HCT116 (cell line): ENCODE measurements at regions not wholly inside any gene's neighbourhood (a gene's known extent, or its start where the extent isn't known, plus 50 kb on each side); places are given as distances from the start of the nearest gene placed in this dataset.

Source experiments
- SIN3A ChIP-seq: IDR thresholded peaks from 2 replicates; pipeline ENCODE4 v1.6.1; 2012; ENCODE audit warnings: low read depth
- TF ChIP-seq, protein P1 (sequence below): IDR thresholded peaks from 2 replicates; pipeline ENCODE4 v1.6.1; 2012; ENCODE audit warnings: low read depth
- TF ChIP-seq, protein P2 (sequence below), 3 experiments: fragments of 200-600 bp in 1 of 3; sonication (generic) in 1 of 3; IDR thresholded peaks in 2 of 3; conservative IDR thresholded peaks in 1 of 3; 2 replicates each; pipeline ENCODE4 v1.5.1; 2012 to 2017; ENCODE audit warnings: low read depth in 2 of 3, low read length in 2 of 3, antibody characterized with exemption in 1 of 3, borderline replicate concordance in 1 of 3, control low read depth in 1 of 3, mild to moderate bottlenecking in 1 of 3, mixed read lengths in 1 of 3, mixed run types in 1 of 3, moderate library complexity in 1 of 3; ENCODE audit not compliant: insufficient read depth in 1 of 3

DNA sequence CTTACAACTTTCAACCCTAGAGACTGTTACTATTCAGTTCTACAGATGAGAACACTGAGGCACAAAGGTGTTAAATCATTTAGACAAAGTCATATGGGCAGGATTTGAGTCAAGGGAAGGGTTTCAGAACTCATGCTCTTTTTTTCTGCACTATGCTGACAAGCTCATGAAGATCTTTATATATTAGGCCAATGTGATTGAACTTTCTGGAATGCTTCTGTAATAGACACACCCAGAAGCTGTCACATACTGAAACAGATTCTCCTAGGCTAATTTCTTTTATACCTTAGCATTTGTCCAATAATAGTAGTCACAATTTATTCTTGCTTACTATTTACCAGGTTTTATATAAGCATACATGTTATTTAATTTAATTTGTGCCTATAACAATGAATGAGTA, 164.0 kb downstream of the ALG10B start:
- TF ChIP-seq, protein P1, sequence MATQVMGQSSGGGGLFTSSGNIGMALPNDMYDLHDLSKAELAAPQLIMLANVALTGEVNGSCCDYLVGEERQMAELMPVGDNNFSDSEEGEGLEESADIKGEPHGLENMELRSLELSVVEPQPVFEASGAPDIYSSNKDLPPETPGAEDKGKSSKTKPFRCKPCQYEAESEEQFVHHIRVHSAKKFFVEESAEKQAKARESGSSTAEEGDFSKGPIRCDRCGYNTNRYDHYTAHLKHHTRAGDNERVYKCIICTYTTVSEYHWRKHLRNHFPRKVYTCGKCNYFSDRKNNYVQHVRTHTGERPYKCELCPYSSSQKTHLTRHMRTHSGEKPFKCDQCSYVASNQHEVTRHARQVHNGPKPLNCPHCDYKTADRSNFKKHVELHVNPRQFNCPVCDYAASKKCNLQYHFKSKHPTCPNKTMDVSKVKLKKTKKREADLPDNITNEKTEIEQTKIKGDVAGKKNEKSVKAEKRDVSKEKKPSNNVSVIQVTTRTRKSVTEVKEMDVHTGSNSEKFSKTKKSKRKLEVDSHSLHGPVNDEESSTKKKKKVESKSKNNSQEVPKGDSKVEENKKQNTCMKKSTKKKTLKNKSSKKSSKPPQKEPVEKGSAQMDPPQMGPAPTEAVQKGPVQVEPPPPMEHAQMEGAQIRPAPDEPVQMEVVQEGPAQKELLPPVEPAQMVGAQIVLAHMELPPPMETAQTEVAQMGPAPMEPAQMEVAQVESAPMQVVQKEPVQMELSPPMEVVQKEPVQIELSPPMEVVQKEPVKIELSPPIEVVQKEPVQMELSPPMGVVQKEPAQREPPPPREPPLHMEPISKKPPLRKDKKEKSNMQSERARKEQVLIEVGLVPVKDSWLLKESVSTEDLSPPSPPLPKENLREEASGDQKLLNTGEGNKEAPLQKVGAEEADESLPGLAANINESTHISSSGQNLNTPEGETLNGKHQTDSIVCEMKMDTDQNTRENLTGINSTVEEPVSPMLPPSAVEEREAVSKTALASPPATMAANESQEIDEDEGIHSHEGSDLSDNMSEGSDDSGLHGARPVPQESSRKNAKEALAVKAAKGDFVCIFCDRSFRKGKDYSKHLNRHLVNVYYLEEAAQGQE: no peak
- TF ChIP-seq, protein P2, sequence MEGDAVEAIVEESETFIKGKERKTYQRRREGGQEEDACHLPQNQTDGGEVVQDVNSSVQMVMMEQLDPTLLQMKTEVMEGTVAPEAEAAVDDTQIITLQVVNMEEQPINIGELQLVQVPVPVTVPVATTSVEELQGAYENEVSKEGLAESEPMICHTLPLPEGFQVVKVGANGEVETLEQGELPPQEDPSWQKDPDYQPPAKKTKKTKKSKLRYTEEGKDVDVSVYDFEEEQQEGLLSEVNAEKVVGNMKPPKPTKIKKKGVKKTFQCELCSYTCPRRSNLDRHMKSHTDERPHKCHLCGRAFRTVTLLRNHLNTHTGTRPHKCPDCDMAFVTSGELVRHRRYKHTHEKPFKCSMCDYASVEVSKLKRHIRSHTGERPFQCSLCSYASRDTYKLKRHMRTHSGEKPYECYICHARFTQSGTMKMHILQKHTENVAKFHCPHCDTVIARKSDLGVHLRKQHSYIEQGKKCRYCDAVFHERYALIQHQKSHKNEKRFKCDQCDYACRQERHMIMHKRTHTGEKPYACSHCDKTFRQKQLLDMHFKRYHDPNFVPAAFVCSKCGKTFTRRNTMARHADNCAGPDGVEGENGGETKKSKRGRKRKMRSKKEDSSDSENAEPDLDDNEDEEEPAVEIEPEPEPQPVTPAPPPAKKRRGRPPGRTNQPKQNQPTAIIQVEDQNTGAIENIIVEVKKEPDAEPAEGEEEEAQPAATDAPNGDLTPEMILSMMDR (IDR thresholded peaks at IDR 0.05 in 2 of 3, conservative IDR thresholded peaks at IDR 0.05 in 1 of 3; ENCODE audit: borderline replicate concordance in 1 of 3, insufficient read depth in 1 of 3, low read depth in 2 of 3, low read length in 2 of 3): no peak
- TF ChIP-seq SIN3A: no peak
